Suppressor macrophage treated with lipopolysaccharide for 1 hour (primary cell): ENCODE measurements at regions not wholly inside any gene's neighbourhood (a gene's known extent, or its start where the extent isn't known, plus 50 kb on each side); places are given as distances from the start of the nearest gene placed in this dataset.

ENCODE experiments used
- DNase-seq, 3 donors: peaks; one replicate each; pipeline ENCODE4 v3.0.0-alpha.2; 2020 to 2022

DNA sequence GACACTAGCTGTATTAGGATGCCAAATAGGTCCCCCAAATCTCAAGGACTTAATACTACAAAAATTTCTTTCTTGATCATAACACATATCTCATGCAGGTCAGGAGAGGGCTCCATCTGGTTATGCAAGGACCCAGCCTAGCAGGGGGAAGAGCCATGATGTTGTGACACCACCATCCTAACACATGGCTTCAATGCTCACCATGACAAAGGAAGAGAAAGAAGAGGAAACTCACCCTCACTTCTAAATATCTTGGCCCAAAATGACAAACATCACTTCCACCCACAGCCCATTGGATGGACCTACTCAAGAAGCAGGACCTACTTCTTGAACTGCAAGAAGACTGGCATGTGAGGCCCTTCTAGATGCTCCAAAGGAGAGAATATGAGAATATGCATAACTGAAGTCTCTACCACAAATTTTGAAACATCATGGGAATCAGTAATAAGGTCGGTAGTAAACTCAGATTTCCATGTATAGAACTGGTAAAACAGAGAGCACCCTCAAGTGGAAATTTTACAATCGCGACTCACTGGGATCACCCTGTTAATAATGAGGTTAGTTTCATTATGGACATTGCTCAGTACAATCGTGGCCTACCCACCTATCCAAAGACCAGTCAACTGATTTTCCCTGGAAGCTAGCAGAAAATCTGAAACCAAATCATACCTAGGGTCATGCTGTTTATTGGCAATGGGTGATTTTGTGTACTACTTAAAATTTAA is 308.2 kb downstream of the ACTL7B start:
- peak in 2 of 3 donors; percentile 20 to 36 for DNase-seq

DNA sequence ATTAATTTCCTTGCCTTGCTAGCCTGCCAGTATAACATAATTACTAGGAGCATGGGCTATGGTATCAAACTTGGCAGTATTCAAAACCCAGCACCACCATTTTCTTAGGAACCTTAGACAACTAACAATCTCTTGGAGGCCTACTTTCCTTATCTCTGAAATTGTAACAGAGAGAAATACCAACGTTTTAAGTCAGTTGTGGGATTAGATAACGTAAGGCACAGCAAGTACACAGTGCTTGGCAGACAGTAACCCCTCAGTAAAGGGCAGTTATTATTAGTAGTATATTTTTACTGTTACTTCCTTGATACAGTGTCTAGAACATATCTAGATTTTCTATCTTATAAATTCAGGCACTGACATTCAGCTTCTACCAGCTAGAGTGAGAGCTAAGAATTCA is 309.6 kb downstream of the ACTL7B start:
- DNase-seq, result no peak

- DNase-seq, result no peak
These were observed 310.4 kb downstream of the ACTL7B start for GRCh38 chr9:108545436-108545835.

DNA sequence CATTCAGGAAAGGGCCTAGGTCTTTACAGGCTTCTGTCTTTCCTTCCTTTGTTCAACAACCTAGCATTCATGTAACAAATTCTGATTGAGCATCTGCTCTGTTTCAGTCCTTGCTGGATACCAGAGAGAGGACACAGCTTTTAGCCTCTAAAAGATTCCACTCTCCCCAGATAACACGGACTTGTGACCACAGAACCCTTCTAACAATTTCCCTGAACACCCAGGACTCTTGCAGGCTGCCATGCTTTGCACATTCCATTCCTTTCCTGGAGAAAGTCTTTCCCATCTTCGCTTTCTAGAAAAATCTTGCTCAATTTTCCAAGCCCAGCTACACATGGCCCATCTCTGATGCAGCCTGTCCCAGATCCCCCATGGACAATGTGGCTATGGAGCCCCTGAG is 310.9 kb downstream of the ACTL7B start:
- DNase-seq, result no peak

- peak; percentile 91 to 95 (median 93) for DNase-seq
These were observed 312.5 kb downstream of the ACTL7B start for GRCh38 chr9:108543251-108543778.

GRCh38 chr9:108537756-108538155 is 318.0 kb downstream of the ACTL7B start:
- DNase-seq, result no peak

GRCh38 chr9:108536836-108537601 is 318.8 kb downstream of the ACTL7B start:
- no peak for DNase-seq

- DNase-seq, result peak; percentile 41 to 58 (median 58)
These were observed 320.3 kb downstream of the ACTL7B start for GRCh38 chr9:108535526-108535925.

GRCh38 chr9:108534741-108535140 is 321.0 kb downstream of the ACTL7B start:
- DNase-seq, result peak in 1 of 3 donors; percentile 31

GRCh38 chr9:108530141-108530540 is 325.6 kb downstream of the ACTL7B start:
- DNase-seq, result no peak

DNA sequence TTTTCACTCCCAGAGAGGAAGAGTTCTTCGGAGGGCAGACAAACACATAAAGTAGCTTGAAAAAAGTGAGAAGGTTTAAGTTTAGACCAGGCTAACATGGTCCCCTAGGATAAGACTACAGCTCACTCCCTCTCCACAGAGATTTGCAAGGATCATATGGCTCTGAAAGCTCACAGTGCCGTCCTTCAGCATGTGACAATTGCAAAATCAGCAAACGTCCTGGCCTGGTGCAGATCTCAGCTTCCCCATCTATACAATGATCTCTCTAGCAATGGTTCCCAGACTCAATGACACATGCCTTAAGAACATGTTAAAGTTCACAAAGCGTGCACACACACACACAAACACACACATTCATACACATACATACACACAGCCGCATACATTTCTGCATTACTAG is 327.6 kb downstream of the ACTL7B start:
- peak; percentile 33 to 52 (median 43) for DNase-seq

- no peak for DNase-seq
These were observed 329.3 kb downstream of the ACTL7B start for GRCh38 chr9:108526518-108526917.

GRCh38 chr9:108525186-108525585 is 330.6 kb downstream of the ACTL7B start:
- DNase-seq, result peak; percentile 52 to 53 (median 52)

GRCh38 chr9:108521063-108521590 is 334.7 kb downstream of the ACTL7B start:
- peak; percentile 52 to 57 (median 53) for DNase-seq

DNA sequence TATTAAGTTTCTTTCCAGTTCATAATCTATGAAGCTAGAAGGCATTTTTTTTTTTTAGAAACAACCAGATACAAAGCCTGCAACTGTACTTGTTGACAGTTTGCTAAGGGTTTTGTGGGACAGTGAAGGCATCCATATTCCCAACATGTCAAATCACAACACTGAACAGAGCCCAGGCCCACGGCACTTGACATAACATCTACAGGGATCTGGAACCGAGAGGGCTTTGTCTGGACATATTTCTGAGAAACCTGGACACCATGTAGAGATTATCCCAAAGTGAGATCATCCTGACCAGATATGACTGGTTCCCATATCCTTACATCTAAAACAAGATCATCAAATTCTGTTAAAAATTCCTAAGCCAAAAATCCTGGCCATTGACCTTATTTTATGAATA is 336.3 kb downstream of the ACTL7B start:
- DNase-seq, result no peak

DNA sequence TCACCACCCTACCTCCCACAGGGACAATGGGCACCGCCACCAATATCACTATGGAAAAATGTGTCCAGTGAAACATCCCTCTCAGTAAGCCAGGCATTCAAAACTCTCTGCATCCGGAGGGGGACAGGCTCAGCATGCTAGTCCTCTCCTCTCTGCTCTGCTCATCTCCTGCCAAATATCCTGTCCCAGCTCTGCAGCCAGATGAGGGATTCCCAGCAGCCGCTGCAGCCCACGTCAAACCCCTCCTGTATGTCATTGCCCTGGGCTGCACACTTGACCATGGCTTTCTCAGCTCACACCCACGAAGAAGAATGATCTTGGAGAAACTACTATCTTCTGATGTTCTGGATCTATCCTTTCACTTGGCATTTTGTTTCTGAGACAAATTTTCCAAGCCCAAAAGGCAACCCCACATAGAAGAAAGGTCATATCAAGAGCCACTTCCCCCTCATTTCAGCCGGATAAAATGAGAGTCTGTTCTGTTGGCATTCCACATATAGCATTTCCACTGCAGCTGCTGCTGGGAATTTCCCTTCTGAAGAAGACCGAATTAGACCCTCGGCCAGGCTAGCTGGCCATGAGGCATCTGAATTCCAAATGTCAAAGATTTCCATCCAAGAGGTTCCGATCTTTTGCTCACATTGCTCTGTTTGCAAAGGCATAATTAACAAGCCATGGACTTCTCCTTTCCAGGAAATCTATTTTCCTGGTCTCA is 338.0 kb downstream of the ACTL7B start:
- DNase-seq, result no peak

DNA sequence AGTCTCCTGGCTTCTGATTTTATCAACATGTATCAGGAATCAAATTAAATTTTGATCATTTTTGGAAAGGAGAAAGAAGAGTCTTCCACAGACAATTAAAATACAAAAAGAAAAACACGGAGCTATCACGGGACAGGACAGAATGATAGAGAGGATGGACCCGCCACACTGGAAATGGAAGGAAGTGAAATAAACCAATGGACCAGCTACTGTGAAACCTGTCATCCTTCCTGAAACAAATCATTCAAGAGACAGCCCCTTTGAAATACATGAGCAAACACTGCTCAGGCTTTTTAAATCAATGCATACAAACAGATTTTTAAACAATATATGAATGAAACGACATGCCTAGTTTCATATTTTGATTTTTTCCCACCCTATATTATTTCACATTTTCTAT is 339.4 kb downstream of the ACTL7B start:
- DNase-seq, result no peak

GRCh38 chr9:108515856-108516255 is 339.9 kb downstream of the ACTL7B start:
- DNase-seq, result no peak

GRCh38 chr9:108512426-108513173 is 343.2 kb downstream of the ACTL7B start:
- DNase-seq, result no peak

GRCh38 chr9:108511307-108511706 is 344.5 kb downstream of the ACTL7B start:
- DNase-seq, result peak; percentile 59 to 77 (median 75)

GRCh38 chr9:108496846-108497245 is 358.9 kb downstream of the ACTL7B start:
- DNase-seq, result no peak

DNA sequence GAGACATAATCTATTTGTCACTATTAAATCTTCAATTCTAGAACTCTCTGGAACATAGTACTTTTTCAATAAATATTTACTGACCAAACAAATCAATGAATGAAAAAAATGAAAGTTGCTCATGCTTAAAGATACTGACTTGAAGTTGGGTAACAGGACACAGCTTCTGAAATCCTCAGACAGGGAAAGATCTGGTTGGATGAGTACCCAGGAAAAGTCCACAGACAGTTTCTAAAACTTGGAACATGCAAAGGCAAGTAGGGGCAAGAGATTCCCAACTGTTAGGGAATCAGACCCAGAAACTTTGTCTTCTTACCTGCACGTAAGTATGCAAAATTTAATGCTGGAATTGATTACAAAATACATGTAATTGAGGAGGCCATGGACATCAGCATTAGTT is 366.2 kb downstream of the ACTL7B start:
- no peak for DNase-seq
